ENCODE measurements at regions not wholly inside any gene's neighbourhood (a gene's known extent, or its start where the extent isn't known, plus 50 kb on each side); places are given as distances from the start of the nearest gene placed in this dataset.

DNA sequence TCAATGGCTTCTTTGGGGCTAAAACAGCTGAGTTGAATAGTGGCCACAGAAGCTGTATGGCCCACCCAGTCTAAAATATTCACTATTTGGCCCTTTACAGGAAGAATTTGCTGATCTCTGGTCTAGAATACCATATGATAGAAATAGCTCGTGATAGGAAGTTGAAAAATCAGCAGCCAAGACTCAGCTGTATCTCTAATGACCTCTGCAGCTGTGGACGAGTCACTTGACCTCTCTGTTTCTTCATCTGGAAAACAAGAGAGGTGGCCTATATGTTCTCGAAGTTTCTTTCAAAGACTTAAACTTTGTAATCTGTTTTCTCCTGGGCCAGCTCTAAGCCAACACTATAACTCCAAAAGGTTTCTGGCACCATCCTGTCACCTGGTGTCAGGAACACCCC lies 129.2 kb downstream of the ZBTB18 start:
- TF ChIP-seq YY1 (IDR thresholded peaks at IDR 0.05; ENCODE audit: insufficient read depth, insufficient read length): no peak
- no peak for TF ChIP-seq ZNF274 (IDR thresholded peaks at IDR 0.05; ENCODE audit: low read depth, low read length)
- TF ChIP-seq SUZ12 (IDR thresholded peaks at IDR 0.05; ENCODE audit: extremely low read depth, insufficient read depth, insufficient read length): no peak
- no peak overlapping the region for H3K9ac ChIP-seq (ENCODE audit: insufficient read length, low read depth)
- DNase-seq (ENCODE audit: low read depth, low spot score): no peak
- H3K36me3 ChIP-seq (ENCODE audit: insufficient read depth, insufficient read length, low read length): no peaks in the 10 kb centered on the region
- H3K4me3 ChIP-seq (ENCODE audit: insufficient read length, low read depth): no peak overlapping the region
- peaks cover 2% of the 10 kb centered on the region for H3K4me1 ChIP-seq (ENCODE audit: insufficient read depth, insufficient read length)
- no peaks in the 10 kb centered on the region for H3K9me3 ChIP-seq (ENCODE audit: insufficient read depth, low read length)
- no peaks in the 10 kb centered on the region for H3K27me3 ChIP-seq (ENCODE audit: insufficient read depth, insufficient read length)

DNA sequence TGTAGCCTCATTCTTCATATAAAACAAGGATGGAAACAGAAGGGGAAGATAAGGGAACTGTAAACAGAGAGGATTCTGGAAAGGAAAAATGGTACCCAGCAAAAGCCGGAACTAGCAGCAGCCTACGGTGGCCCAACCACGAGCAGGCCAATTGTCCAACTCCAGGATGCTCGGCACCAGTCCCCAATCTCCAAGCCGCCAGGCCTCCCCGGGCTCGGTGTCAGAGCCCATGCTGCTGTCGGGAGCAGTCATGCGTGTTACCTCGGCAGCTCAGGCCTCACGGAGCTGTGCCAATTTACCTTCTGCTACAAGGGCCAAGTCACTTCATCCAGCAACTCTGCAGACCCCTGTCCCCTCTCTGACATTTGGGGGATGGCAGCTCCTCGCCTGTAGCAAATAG lies 130.8 kb downstream of the ZBTB18 start:
- Histone ChIP-seq H3K9ac (ENCODE audit: insufficient read length, low read depth) (no peak overlapping the region), H3K4me1 (ENCODE audit: insufficient read depth, insufficient read length) (peaks cover 2% of the 10 kb centered on the region), H3K27me3 (ENCODE audit: insufficient read depth, insufficient read length) (no peaks in the 10 kb centered on the region), H3K9me3 (ENCODE audit: insufficient read depth, low read length) (no peaks in the 10 kb centered on the region), H3K36me3 (ENCODE audit: insufficient read depth, insufficient read length, low read length) (no peaks in the 10 kb centered on the region), H3K4me3 (ENCODE audit: insufficient read length, low read depth) (no peak overlapping the region)
- DNase-seq (ENCODE audit: low read depth, low spot score): no peak
- TF ChIP-seq SUZ12 (IDR thresholded peaks at IDR 0.05; ENCODE audit: extremely low read depth, insufficient read depth, insufficient read length) (no peak), ZNF274 (IDR thresholded peaks at IDR 0.05; ENCODE audit: low read depth, low read length) (no peak), YY1 (IDR thresholded peaks at IDR 0.05; ENCODE audit: insufficient read depth, insufficient read length) (no peak)

DNA sequence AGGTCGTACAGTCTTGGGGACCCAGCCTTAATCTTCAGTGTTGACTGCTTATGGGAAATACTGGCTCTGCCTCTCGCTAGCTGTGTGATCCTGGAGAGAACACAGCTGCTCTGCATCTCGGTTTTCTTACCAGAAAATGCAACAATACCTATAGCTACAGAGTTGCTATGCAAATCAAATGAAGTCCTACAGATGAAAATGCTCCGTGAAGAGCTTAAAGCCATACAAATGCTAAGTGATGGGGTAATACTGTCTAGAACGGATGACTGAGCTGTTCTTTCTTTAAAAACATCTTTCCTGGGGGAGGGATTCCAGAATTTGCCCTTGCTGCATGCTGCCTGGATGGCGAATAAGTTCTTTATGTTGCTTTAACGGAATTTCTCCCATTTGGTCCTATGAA lies 132.0 kb downstream of the ZBTB18 start:
- peaks cover 2% of the 10 kb centered on the region for H3K4me1 ChIP-seq (ENCODE audit: insufficient read depth, insufficient read length)
- no peaks in the 10 kb centered on the region for H3K9me3 ChIP-seq (ENCODE audit: insufficient read depth, low read length)
- TF ChIP-seq YY1 (IDR thresholded peaks at IDR 0.05; ENCODE audit: insufficient read depth, insufficient read length) (no peak), ZNF274 (IDR thresholded peaks at IDR 0.05; ENCODE audit: low read depth, low read length) (no peak), SUZ12 (IDR thresholded peaks at IDR 0.05; ENCODE audit: extremely low read depth, insufficient read depth, insufficient read length) (no peak)
- H3K27me3 ChIP-seq (ENCODE audit: insufficient read depth, insufficient read length): no peaks in the 10 kb centered on the region
- no peak for DNase-seq (ENCODE audit: low read depth, low spot score)
- no peaks in the 10 kb centered on the region for H3K36me3 ChIP-seq (ENCODE audit: insufficient read depth, insufficient read length, low read length)
- H3K4me3 ChIP-seq (ENCODE audit: insufficient read length, low read depth): no peak overlapping the region
- H3K9ac ChIP-seq (ENCODE audit: insufficient read length, low read depth): peak overlapping the region; percentile 9

DNA sequence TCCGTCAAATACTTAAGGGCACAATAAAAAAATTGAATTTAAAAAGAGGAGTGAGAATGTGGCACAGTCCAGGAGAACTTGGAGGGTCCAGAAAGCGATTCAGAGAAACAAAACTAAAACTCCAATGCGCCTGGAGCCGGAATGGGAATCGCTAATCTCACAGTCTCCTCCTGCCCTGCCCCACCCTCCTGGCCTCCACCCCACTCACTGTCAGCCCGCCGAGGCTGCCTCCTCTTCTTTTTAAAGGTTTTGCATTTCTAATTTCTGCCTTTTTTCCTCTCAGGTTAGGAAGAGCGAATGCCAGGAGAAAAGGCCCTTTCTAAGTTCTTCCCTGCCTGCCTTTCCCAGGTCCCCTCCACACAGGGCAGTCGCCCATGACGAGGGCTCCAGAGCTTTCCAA lies 135.3 kb downstream of the ZBTB18 start:
- no peak overlapping the region for H3K9ac ChIP-seq (ENCODE audit: insufficient read length, low read depth)
- peaks cover 7% of the 10 kb centered on the region for H3K9me3 ChIP-seq (ENCODE audit: insufficient read depth, low read length)
- no peak for TF ChIP-seq ZNF274 (IDR thresholded peaks at IDR 0.05; ENCODE audit: low read depth, low read length)
- no peak for TF ChIP-seq SUZ12 (IDR thresholded peaks at IDR 0.05; ENCODE audit: extremely low read depth, insufficient read depth, insufficient read length)
- no peak for TF ChIP-seq YY1 (IDR thresholded peaks at IDR 0.05; ENCODE audit: insufficient read depth, insufficient read length)
- no peak overlapping the region for H3K4me3 ChIP-seq (ENCODE audit: insufficient read length, low read depth)
- peaks cover 2% of the 10 kb centered on the region for H3K4me1 ChIP-seq (ENCODE audit: insufficient read depth, insufficient read length)
- H3K27me3 ChIP-seq (ENCODE audit: insufficient read depth, insufficient read length): no peaks in the 10 kb centered on the region
- DNase-seq (ENCODE audit: low read depth, low spot score): no peak
- H3K36me3 ChIP-seq (ENCODE audit: insufficient read depth, insufficient read length, low read length): no peaks in the 10 kb centered on the region

DNA sequence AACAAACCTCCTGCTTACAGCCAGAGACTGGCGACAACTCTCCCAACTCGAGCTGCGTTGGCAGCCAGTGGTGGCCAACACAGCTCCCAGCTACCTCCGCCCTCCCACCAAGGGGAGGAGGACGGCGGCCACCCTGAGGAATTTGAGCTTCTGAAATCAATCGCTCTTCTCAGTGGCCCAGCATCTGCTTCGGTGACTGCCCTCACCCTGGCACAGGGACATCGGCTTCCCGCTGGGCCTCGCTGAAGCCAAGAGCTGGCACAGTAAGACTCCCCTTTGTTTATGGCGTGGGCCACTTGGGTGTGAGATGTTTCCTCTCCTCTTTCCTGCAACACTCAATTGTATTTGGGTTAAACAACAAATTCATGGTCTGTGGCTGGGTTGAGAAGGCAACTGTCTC lies 136.2 kb downstream of the ZBTB18 start:
- peaks cover 7% of the 10 kb centered on the region for H3K9me3 ChIP-seq (ENCODE audit: insufficient read depth, low read length)
- DNase-seq (ENCODE audit: low read depth, low spot score): no peak
- no peak overlapping the region for H3K4me3 ChIP-seq (ENCODE audit: insufficient read length, low read depth)
- no peaks in the 10 kb centered on the region for H3K36me3 ChIP-seq (ENCODE audit: insufficient read depth, insufficient read length, low read length)
- H3K27me3 ChIP-seq (ENCODE audit: insufficient read depth, insufficient read length): no peaks in the 10 kb centered on the region
- H3K9ac ChIP-seq (ENCODE audit: insufficient read length, low read depth): no peak overlapping the region
- H3K4me1 ChIP-seq (ENCODE audit: insufficient read depth, insufficient read length): peaks cover 2% of the 10 kb centered on the region
- TF ChIP-seq YY1 (IDR thresholded peaks at IDR 0.05; ENCODE audit: insufficient read depth, insufficient read length): no peak
- no peak for TF ChIP-seq ZNF274 (IDR thresholded peaks at IDR 0.05; ENCODE audit: low read depth, low read length)
- no peak for TF ChIP-seq SUZ12 (IDR thresholded peaks at IDR 0.05; ENCODE audit: extremely low read depth, insufficient read depth, insufficient read length)

DNA sequence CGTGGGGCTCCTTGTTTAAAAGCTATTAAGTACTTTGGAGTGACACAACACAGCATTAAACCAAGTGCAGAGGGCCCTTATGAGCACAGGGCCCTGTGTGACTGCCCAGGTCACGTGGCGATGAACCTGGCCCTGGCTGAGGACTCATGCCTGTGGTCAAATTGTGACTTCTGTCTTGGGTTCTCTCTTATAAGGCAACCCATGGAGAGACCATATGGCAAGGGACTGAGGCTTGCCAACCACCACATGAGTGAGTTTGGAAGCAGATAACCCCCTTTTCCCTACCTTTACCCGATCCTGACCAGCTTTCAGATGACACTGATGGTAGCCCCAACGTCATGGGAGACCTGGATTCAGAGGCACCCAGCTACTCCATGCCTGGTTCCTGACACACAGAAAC lies 140.5 kb downstream of the ZBTB18 start:
- TF ChIP-seq SUZ12 (IDR thresholded peaks at IDR 0.05; ENCODE audit: extremely low read depth, insufficient read depth, insufficient read length) (no peak), ZNF274 (IDR thresholded peaks at IDR 0.05; ENCODE audit: low read depth, low read length) (no peak), YY1 (IDR thresholded peaks at IDR 0.05; ENCODE audit: insufficient read depth, insufficient read length) (no peak)
- Histone ChIP-seq H3K9me3 (ENCODE audit: insufficient read depth, low read length) (peaks cover 7% of the 10 kb centered on the region), H3K36me3 (ENCODE audit: insufficient read depth, insufficient read length, low read length) (no peaks in the 10 kb centered on the region), H3K9ac (ENCODE audit: insufficient read length, low read depth) (no peak overlapping the region), H3K4me1 (ENCODE audit: insufficient read depth, insufficient read length) (no peaks in the 10 kb centered on the region), H3K4me3 (ENCODE audit: insufficient read length, low read depth) (no peak overlapping the region), H3K27me3 (ENCODE audit: insufficient read depth, insufficient read length) (no peaks in the 10 kb centered on the region)
- DNase-seq (ENCODE audit: low read depth, low spot score): no peak

DNA sequence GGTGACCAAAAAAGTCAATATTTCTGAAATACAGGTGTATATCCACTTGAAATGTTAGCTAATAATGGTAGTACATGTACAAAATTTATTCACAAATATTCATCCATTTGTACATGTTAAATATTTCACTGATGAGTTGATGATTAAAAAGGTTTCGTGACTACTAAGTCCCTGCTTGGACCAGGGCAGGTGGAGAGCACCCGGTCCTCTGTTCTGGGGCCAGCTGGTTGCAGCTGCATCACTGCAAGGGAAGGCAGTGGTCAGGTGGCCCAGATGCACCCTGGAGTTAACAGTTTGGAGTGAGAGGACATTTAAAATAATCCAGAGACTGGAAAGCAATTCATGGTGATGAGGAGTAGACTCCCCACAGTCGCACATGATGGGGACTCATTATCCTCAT lies 141.2 kb downstream of the ZBTB18 start:
- H3K27me3 ChIP-seq (ENCODE audit: insufficient read depth, insufficient read length): no peaks in the 10 kb centered on the region
- no peaks in the 10 kb centered on the region for H3K36me3 ChIP-seq (ENCODE audit: insufficient read depth, insufficient read length, low read length)
- no peak for DNase-seq (ENCODE audit: low read depth, low spot score)
- TF ChIP-seq SUZ12 (IDR thresholded peaks at IDR 0.05; ENCODE audit: extremely low read depth, insufficient read depth, insufficient read length) (no peak), YY1 (IDR thresholded peaks at IDR 0.05; ENCODE audit: insufficient read depth, insufficient read length) (no peak), ZNF274 (IDR thresholded peaks at IDR 0.05; ENCODE audit: low read depth, low read length) (no peak)
- H3K9me3 ChIP-seq (ENCODE audit: insufficient read depth, low read length): peaks cover 7% of the 10 kb centered on the region
- no peak overlapping the region for H3K4me3 ChIP-seq (ENCODE audit: insufficient read length, low read depth)
- H3K9ac ChIP-seq (ENCODE audit: insufficient read length, low read depth): no peak overlapping the region
- no peaks in the 10 kb centered on the region for H3K4me1 ChIP-seq (ENCODE audit: insufficient read depth, insufficient read length)

All from NT2/D1 (cell line).